IPS DF 4.7 (cell line): ENCODE measurements at regions not wholly inside any gene's neighbourhood (a gene's known extent, or its start where the extent isn't known, plus 50 kb on each side); places are given as distances from the start of the nearest gene placed in this dataset.
"Not testable (repeated sequence)": the region's sequence is repeated elsewhere in the genome, so short reads cannot be mapped to it uniquely, and the experiment has no call there.

ENCODE experiments used
- DNase-seq: peaks from one replicate; pipeline ENCODE4 v3.0.0-alpha.2; 2013; ENCODE audit warnings: low spot score; ENCODE audit errors: extremely low read depth

GRCh38 chr4:69013933-69014332 lies 62.3 kb upstream of the UGT2A3 start:
- DNase-seq, result not testable (repeated sequence)

GRCh38 chr4:69017986-69018385 lies 66.4 kb upstream of the UGT2A3 start:
- DNase-seq, result not testable (repeated sequence)

GRCh38 chr4:69019538-69020461 lies 68.2 kb upstream of the UGT2A3 start:
- not testable (repeated sequence) for DNase-seq

- not testable (repeated sequence) for DNase-seq
These were observed 68.8 kb upstream of the UGT2A3 start for GRCh38 chr4:69020462-69020807.

- DNase-seq, result peak; percentile 76
These were observed 70.9 kb upstream of the UGT2B7 start for GRCh38 chr4:69025191-69025998.

- no peak for DNase-seq
These were observed 70.3 kb upstream of the UGT2B7 start for GRCh38 chr4:69025999-69026387.

- no peak for DNase-seq
These were observed 69.3 kb upstream of the UGT2B7 start for GRCh38 chr4:69026974-69027373.

GRCh38 chr4:69030326-69030725 lies 65.9 kb upstream of the UGT2B7 start:
- DNase-seq, result no peak

- DNase-seq, result no peak
These were observed 63.2 kb upstream of the UGT2B7 start for GRCh38 chr4:69032847-69033638.

- not testable (repeated sequence) for DNase-seq
These were observed 61.9 kb upstream of the UGT2B7 start for GRCh38 chr4:69034315-69034740.

- no peak for DNase-seq
These were observed 57.7 kb upstream of the UGT2B7 start for GRCh38 chr4:69038582-69038981.

- no peak for DNase-seq
These were observed 57.2 kb upstream of the UGT2B7 start for GRCh38 chr4:69039071-69039470.

GRCh38 chr4:69044247-69044646 lies 52.0 kb upstream of the UGT2B7 start:
- no peak for DNase-seq
